Central memory CD8-positive, alpha-beta T cell (primary cell): ENCODE measurements at regions not wholly inside any gene's neighbourhood (a gene's known extent, or its start where the extent isn't known, plus 50 kb on each side); places are given as distances from the start of the nearest gene placed in this dataset.

Experiments
- ATAC-seq: fragments of 150-1000 bp; cut with Tn5 transposase; replicated peaks from 2 replicates; pipeline ENCODE4 v1.10.0; 2022; ENCODE audit warnings: mild to moderate bottlenecking, moderate FRiP score, moderate number of reproducible peaks; ENCODE audit not compliant: poor library complexity, severe bottlenecking; ENCODE audit errors: extremely low read depth
- DNase-seq, 2 donors: peaks; one replicate each; pipeline ENCODE4 v3.0.0; 2021; ENCODE audit warnings: low spot score in 2 of 2
- H3K27ac Mint-ChIP-seq: one replicate; pipeline ENCODE4 v1.8.0; 2022; ENCODE audit warnings: low read depth, mild to moderate bottlenecking, moderate library complexity, mixed read lengths
- H3K27me3 Mint-ChIP-seq: one replicate; pipeline ENCODE4 v1.8.0; 2022; ENCODE audit warnings: mixed read lengths
- H3K36me3 Mint-ChIP-seq: one replicate; pipeline ENCODE4 v1.8.0; 2022; ENCODE audit warnings: mild to moderate bottlenecking, moderate library complexity, mixed read lengths; ENCODE audit not compliant: insufficient read depth
- H3K4me1 Mint-ChIP-seq: one replicate; pipeline ENCODE4 v1.8.0; 2022; ENCODE audit warnings: mixed read lengths
- H3K4me3 Mint-ChIP-seq: one replicate; pipeline ENCODE4 v1.8.0; 2022; ENCODE audit warnings: mild to moderate bottlenecking, moderate library complexity, mixed read lengths
- H3K9me3 Mint-ChIP-seq: one replicate; pipeline ENCODE4 v1.8.0; 2022; ENCODE audit warnings: mixed read lengths

- H3K36me3 Mint-ChIP-seq: peaks cover 1% of the 10 kb centered on the region
- H3K4me3 Mint-ChIP-seq: no peak overlapping the region
- DNase-seq (no peak), ATAC-seq (no peak)
- H3K27me3 Mint-ChIP-seq: peaks cover 17% of the 10 kb centered on the region
- no peaks in the 10 kb centered on the region for H3K4me1 Mint-ChIP-seq
- H3K9me3 Mint-ChIP-seq: no peaks in the 10 kb centered on the region
- H3K27ac Mint-ChIP-seq: no peak overlapping the region
Observed at GRCh38 chrY:12981074-12981473, 76.4 kb downstream of the DDX3Y start.

GRCh38 chrY:12982249-12982829 lies 77.7 kb downstream of the DDX3Y start:
- Mint-ChIP-seq H3K9me3 (no peaks in the 10 kb centered on the region), H3K27me3 (peaks cover 8% of the 10 kb centered on the region), H3K27ac (no peak overlapping the region), H3K4me3 (no peak overlapping the region), H3K4me1 (no peaks in the 10 kb centered on the region), H3K36me3 (peaks cover 1% of the 10 kb centered on the region)
- DNase-seq (no peak), ATAC-seq (no peak)

- Mint-ChIP-seq H3K27ac (no peak overlapping the region), H3K4me1 (no peaks in the 10 kb centered on the region), H3K9me3 (peaks cover 5% of the 10 kb centered on the region), H3K4me3 (no peak overlapping the region), H3K27me3 (peaks cover 17% of the 10 kb centered on the region), H3K36me3 (peaks cover 1% of the 10 kb centered on the region)
- ATAC-seq (no peak), DNase-seq (no peak)
Observed at GRCh38 chrY:12984637-12985344, 80.1 kb downstream of the DDX3Y start.

- Mint-ChIP-seq H3K9me3 (no peaks in the 10 kb centered on the region), H3K4me1 (peaks cover 10% of the 10 kb centered on the region), H3K36me3 (no peaks in the 10 kb centered on the region), H3K4me3 (no peak overlapping the region), H3K27me3 (peaks cover 11% of the 10 kb centered on the region), H3K27ac (no peak overlapping the region)
- ATAC-seq (no peak), DNase-seq (no peak)
Observed at GRCh38 chrY:13017493-13017892, 112.8 kb downstream of the DDX3Y start.

GRCh38 chrY:13019486-13019885 lies 114.8 kb downstream of the DDX3Y start:
- peaks cover 11% of the 10 kb centered on the region for H3K27me3 Mint-ChIP-seq

GRCh38 chrY:13020839-13021238 lies 116.2 kb downstream of the DDX3Y start:
- Mint-ChIP-seq H3K36me3 (no peaks in the 10 kb centered on the region), H3K4me1 (peaks cover 10% of the 10 kb centered on the region), H3K9me3 (no peaks in the 10 kb centered on the region), H3K27ac (no peak overlapping the region), H3K27me3 (peaks cover 11% of the 10 kb centered on the region), H3K4me3 (no peak overlapping the region)
- DNase-seq: no peak
- ATAC-seq: no peak

More at GRCh38 chrY:13019486-13019885, 114.8 kb downstream of the DDX3Y start:
- ATAC-seq (no peak), DNase-seq (no peak)
- Mint-ChIP-seq H3K9me3 (no peaks in the 10 kb centered on the region), H3K27ac (no peak overlapping the region), H3K4me3 (no peak overlapping the region), H3K4me1 (peaks cover 10% of the 10 kb centered on the region), H3K36me3 (no peaks in the 10 kb centered on the region)

- Mint-ChIP-seq H3K27me3 (peaks cover 29% of the 10 kb centered on the region), H3K36me3 (no peaks in the 10 kb centered on the region), H3K4me1 (no peaks in the 10 kb centered on the region), H3K4me3 (no peak overlapping the region), H3K27ac (no peak overlapping the region), H3K9me3 (peaks cover 6% of the 10 kb centered on the region)
- DNase-seq: no peak
- ATAC-seq: no peak
Observed at GRCh38 chrY:13023607-13024006, 118.9 kb downstream of the DDX3Y start.

- Mint-ChIP-seq H3K4me3 (no peak overlapping the region), H3K9me3 (peaks cover 6% of the 10 kb centered on the region), H3K27ac (no peak overlapping the region), H3K36me3 (peaks cover 1% of the 10 kb centered on the region), H3K27me3 (peaks cover 32% of the 10 kb centered on the region), H3K4me1 (no peaks in the 10 kb centered on the region)
- DNase-seq: no peak
- no peak for ATAC-seq
Observed at GRCh38 chrY:13024447-13024846, 119.8 kb downstream of the DDX3Y start.

GRCh38 chrY:13026906-13027305 lies 122.2 kb downstream of the DDX3Y start:
- Mint-ChIP-seq H3K9me3 (peaks cover 6% of the 10 kb centered on the region), H3K4me1 (no peaks in the 10 kb centered on the region), H3K36me3 (peaks cover 1% of the 10 kb centered on the region), H3K4me3 (no peak overlapping the region), H3K27me3 (peaks cover 32% of the 10 kb centered on the region), H3K27ac (no peak overlapping the region)
- no peak for ATAC-seq
- no peak for DNase-seq

- Mint-ChIP-seq H3K27me3 (peaks cover 51% of the 10 kb centered on the region), H3K27ac (no peak overlapping the region), H3K4me3 (no peak overlapping the region), H3K36me3 (no peaks in the 10 kb centered on the region), H3K9me3 (peaks cover 9% of the 10 kb centered on the region), H3K4me1 (no peaks in the 10 kb centered on the region)
- ATAC-seq: no peak
- DNase-seq: no peak
Observed at GRCh38 chrY:13040232-13040631, 135.6 kb downstream of the DDX3Y start.

- DNase-seq (no peak), ATAC-seq (no peak)
- Mint-ChIP-seq H3K27ac (no peak overlapping the region), H3K4me3 (no peak overlapping the region), H3K36me3 (no peaks in the 10 kb centered on the region), H3K4me1 (peaks cover 6% of the 10 kb centered on the region), H3K27me3 (no peaks in the 10 kb centered on the region), H3K9me3 (peaks cover 6% of the 10 kb centered on the region)
Observed at GRCh38 chrY:13053501-13053900, 148.8 kb downstream of the DDX3Y start.

GRCh38 chrY:13066372-13066771 lies 161.7 kb downstream of the DDX3Y start:
- Mint-ChIP-seq H3K4me3 (no peak overlapping the region), H3K4me1 (no peaks in the 10 kb centered on the region), H3K27ac (no peak overlapping the region), H3K27me3 (no peaks in the 10 kb centered on the region), H3K36me3 (no peaks in the 10 kb centered on the region), H3K9me3 (no peaks in the 10 kb centered on the region)
- ATAC-seq: no peak
- no peak for DNase-seq

- ATAC-seq (no peak), DNase-seq (no peak)
- no peaks in the 10 kb centered on the region for H3K27me3 Mint-ChIP-seq
- peaks cover 6% of the 10 kb centered on the region for H3K9me3 Mint-ChIP-seq
- no peaks in the 10 kb centered on the region for H3K4me1 Mint-ChIP-seq
- no peaks in the 10 kb centered on the region for H3K36me3 Mint-ChIP-seq
- no peak overlapping the region for H3K4me3 Mint-ChIP-seq
- no peak overlapping the region for H3K27ac Mint-ChIP-seq
Observed at GRCh38 chrY:13068696-13069095, 164.0 kb downstream of the DDX3Y start.
